Muscle layer of duodenum (tissue), 2 donors: ENCODE measurements at regions not wholly inside any gene's neighbourhood (a gene's known extent, or its start where the extent isn't known, plus 50 kb on each side); places are given as distances from the start of the nearest gene placed in this dataset.

Experiments used
- H3K27ac ChIP-seq: one replicate; pipeline ENCODE4 v1.7.0; 2013; ENCODE audit warnings: mild to moderate bottlenecking, low read length
- H3K27me3 ChIP-seq: one replicate; pipeline ENCODE4 v1.7.0; 2013; ENCODE audit warnings: low read depth, mild to moderate bottlenecking, control low read depth, low read length
- H3K36me3 ChIP-seq, 2 donors: one replicate each; pipeline ENCODE4 v1.7.0; 2013; ENCODE audit warnings: low read length in 2 of 2, control low read depth in 1 of 2, mild to moderate bottlenecking in 1 of 2; ENCODE audit not compliant: insufficient read depth in 2 of 2, control insufficient read depth in 1 of 2
- H3K4me1 ChIP-seq, 2 donors: one replicate each; pipeline ENCODE4 v1.7.0; 2013; ENCODE audit warnings: low read length in 2 of 2, mild to moderate bottlenecking in 2 of 2, control low read depth in 1 of 2, moderate library complexity in 1 of 2; ENCODE audit not compliant: insufficient read depth in 2 of 2, control insufficient read depth in 1 of 2
- H3K4me3 ChIP-seq, 2 donors: one replicate each; pipeline ENCODE4 v1.7.0; 2013; ENCODE audit warnings: low read length in 2 of 2, low read depth in 1 of 2, mild to moderate bottlenecking in 1 of 2
- H3K9me3 ChIP-seq, 2 donors: one replicate each; pipeline ENCODE4 v1.7.0; 2013; ENCODE audit warnings: low read length in 2 of 2, control low read depth in 1 of 2, mild to moderate bottlenecking in 1 of 2; ENCODE audit not compliant: control insufficient read depth in 1 of 2
- donor health status: healthy.

- H3K27me3 ChIP-seq, result no peaks in the 10 kb centered on the region
- no peak overlapping the region for H3K27ac ChIP-seq
- H3K4me3 ChIP-seq, result no peak overlapping the region
- no peaks in the 10 kb centered on the region for H3K36me3 ChIP-seq
- no peaks in the 10 kb centered on the region for H3K4me1 ChIP-seq
- no peaks in the 10 kb centered on the region for H3K9me3 ChIP-seq
These were observed 455.9 kb upstream of the UBE2E3 start for GRCh38 chr2:180524499-180524898.

- Histone ChIP-seq H3K9me3 (no peaks in the 10 kb centered on the region), H3K27me3 (no peaks in the 10 kb centered on the region), H3K4me1 (no peaks in the 10 kb centered on the region), H3K4me3 (no peak overlapping the region), H3K27ac (no peak overlapping the region), H3K36me3 (no peaks in the 10 kb centered on the region)
These were observed 456.6 kb upstream of the UBE2E3 start for GRCh38 chr2:180523621-180524340.

- Histone ChIP-seq H3K9me3 (no peaks in the 10 kb centered on the region), H3K27ac (no peak overlapping the region), H3K4me1 (no peaks in the 10 kb centered on the region), H3K36me3 (no peaks in the 10 kb centered on the region), H3K27me3 (no peaks in the 10 kb centered on the region), H3K4me3 (no peak overlapping the region)
These were observed 459.4 kb upstream of the UBE2E3 start for GRCh38 chr2:180520921-180521581.

GRCh38 chr2:180520206-180520605, 460.2 kb upstream of the UBE2E3 start:
- Histone ChIP-seq H3K4me1 (no peaks in the 10 kb centered on the region), H3K27ac (no peak overlapping the region), H3K36me3 (no peaks in the 10 kb centered on the region), H3K4me3 (no peak overlapping the region), H3K27me3 (no peaks in the 10 kb centered on the region), H3K9me3 (no peaks in the 10 kb centered on the region)

- Histone ChIP-seq H3K36me3 (no peaks in the 10 kb centered on the region), H3K4me3 (no peak overlapping the region), H3K27ac (no peak overlapping the region), H3K27me3 (no peaks in the 10 kb centered on the region), H3K4me1 (no peaks in the 10 kb centered on the region), H3K9me3 (no peaks in the 10 kb centered on the region)
These were observed 461.1 kb upstream of the UBE2E3 start for GRCh38 chr2:180519276-180519675.

- Histone ChIP-seq H3K4me3 (no peak overlapping the region), H3K27ac (no peak overlapping the region), H3K27me3 (no peaks in the 10 kb centered on the region), H3K4me1 (no peaks in the 10 kb centered on the region), H3K36me3 (no peaks in the 10 kb centered on the region), H3K9me3 (no peaks in the 10 kb centered on the region)
These were observed 464.2 kb upstream of the UBE2E3 start for GRCh38 chr2:180516232-180516631.

GRCh38 chr2:180513389-180513788, 467.0 kb upstream of the UBE2E3 start:
- Histone ChIP-seq H3K27ac (no peak overlapping the region), H3K4me3 (no peak overlapping the region)

GRCh38 chr2:180508458-180508857, 471.9 kb upstream of the UBE2E3 start:
- Histone ChIP-seq H3K9me3 (no peaks in the 10 kb centered on the region), H3K4me1 (no peaks in the 10 kb centered on the region), H3K4me3 (no peak overlapping the region), H3K27ac (no peak overlapping the region), H3K27me3 (no peaks in the 10 kb centered on the region), H3K36me3 (no peaks in the 10 kb centered on the region)

More at GRCh38 chr2:180513389-180513788, 467.0 kb upstream of the UBE2E3 start:
- no peaks in the 10 kb centered on the region for H3K27me3 ChIP-seq
- H3K36me3 ChIP-seq, result no peaks in the 10 kb centered on the region
- H3K4me1 ChIP-seq, result no peaks in the 10 kb centered on the region
- no peaks in the 10 kb centered on the region for H3K9me3 ChIP-seq

GRCh38 chr2:180507028-180507427, 473.4 kb upstream of the UBE2E3 start:
- no peak overlapping the region for H3K27ac ChIP-seq
- H3K36me3 ChIP-seq, result no peaks in the 10 kb centered on the region
- H3K9me3 ChIP-seq, result no peaks in the 10 kb centered on the region
- H3K4me1 ChIP-seq, result no peaks in the 10 kb centered on the region
- no peak overlapping the region for H3K4me3 ChIP-seq
- H3K27me3 ChIP-seq, result no peaks in the 10 kb centered on the region

GRCh38 chr2:180505203-180505602, 475.2 kb upstream of the UBE2E3 start:
- Histone ChIP-seq H3K4me3 (no peak overlapping the region), H3K4me1 (no peaks in the 10 kb centered on the region), H3K27ac (no peak overlapping the region), H3K9me3 (no peaks in the 10 kb centered on the region), H3K27me3 (no peaks in the 10 kb centered on the region), H3K36me3 (no peaks in the 10 kb centered on the region)

GRCh38 chr2:180497621-180498152, 482.7 kb upstream of the UBE2E3 start:
- no peaks in the 10 kb centered on the region for H3K27me3 ChIP-seq

More at GRCh38 chr2:180497621-180498152, 482.7 kb upstream of the UBE2E3 start:
- no peaks in the 10 kb centered on the region for H3K4me1 ChIP-seq
- H3K9me3 ChIP-seq, result no peaks in the 10 kb centered on the region
- H3K4me3 ChIP-seq, result no peak overlapping the region
- no peak overlapping the region for H3K27ac ChIP-seq
- no peaks in the 10 kb centered on the region for H3K36me3 ChIP-seq
